Embryonic facial prominence (tissue), 1 donor: ENCODE measurements at regions not wholly inside any gene's neighbourhood (a gene's known extent, or its start where the extent isn't known, plus 50 kb on each side); places are given as distances from the start of the nearest gene placed in this dataset.
"Not testable (repeated sequence)": the region's sequence is repeated elsewhere in the genome, so short reads cannot be mapped to it uniquely, and the experiment has no call there.

Source experiments
- DNase-seq: peaks from one replicate; pipeline ENCODE4 v3.0.0-alpha.2; 2016; ENCODE audit errors: extremely low spot score

- DNase-seq = peak; percentile 16
Observed at GRCh38 chr11:7143908-7144307, 55.1 kb downstream of the RBMXL2 start.

GRCh38 chr11:7150104-7150503 lies 61.3 kb downstream of the RBMXL2 start:
- not testable (repeated sequence) for DNase-seq

- no peak for DNase-seq
Observed at GRCh38 chr11:7154881-7155361, 66.1 kb downstream of the RBMXL2 start.

- DNase-seq = no peak
Observed at GRCh38 chr11:7160814-7161489, 72.2 kb downstream of the RBMXL2 start.

GRCh38 chr11:7165911-7166310 lies 77.1 kb downstream of the RBMXL2 start:
- DNase-seq = no peak

GRCh38 chr11:7167976-7168740 lies 79.4 kb downstream of the RBMXL2 start:
- DNase-seq = no peak

GRCh38 chr11:7168741-7168990 lies 79.9 kb downstream of the RBMXL2 start:
- no peak for DNase-seq

GRCh38 chr11:7170431-7170830 lies 81.3 kb upstream of the SYT9 start:
- no peak for DNase-seq

- DNase-seq = no peak
Observed at GRCh38 chr11:7175007-7175406, 76.7 kb upstream of the SYT9 start.

GRCh38 chr11:7186190-7186589 lies 65.5 kb upstream of the SYT9 start:
- DNase-seq = no peak

- no peak for DNase-seq
Observed at GRCh38 chr11:7186676-7187075, 65.0 kb upstream of the SYT9 start.

- DNase-seq = not testable (repeated sequence)
Observed at GRCh38 chr11:7192785-7193184, 58.9 kb upstream of the SYT9 start.

GRCh38 chr11:7196396-7197146 lies 55.1 kb upstream of the SYT9 start:
- DNase-seq = no peak

- no peak for DNase-seq
Observed at GRCh38 chr11:7197469-7197868, 54.2 kb upstream of the SYT9 start.
